OCI-LY3 (cell line): ENCODE measurements at regions not wholly inside any gene's neighbourhood (a gene's known extent, or its start where the extent isn't known, plus 50 kb on each side); places are given as distances from the start of the nearest gene placed in this dataset.

Source experiments
- H2AFZ ChIP-seq: fragments of 200-600, 300-600 bp; shearing (Covaris generic); 2 replicates; pipeline ENCODE4 v1.6.0; 2014; ENCODE audit warnings: antibody characterized with exemption, low read depth, low read length
- H3K27ac ChIP-seq: fragments of 200-600, 300-600 bp; sonication (generic); 2 replicates; pipeline ENCODE4 v1.5.1; 2014; ENCODE audit warnings: mild to moderate bottlenecking, low read length, moderate library complexity, mixed read lengths
- H3K27me3 ChIP-seq: fragments of 200-600, 300-600 bp; sonication (generic); 2 replicates; pipeline ENCODE4 v1.6.1; 2014; ENCODE audit warnings: low read depth, low read length, mixed read lengths
- H3K36me3 ChIP-seq: fragments of 200-600, 300-600 bp; sonication (generic); replicated peaks from 2 replicates; pipeline ENCODE3; 2014; ENCODE audit warnings: low read depth, low read length, mixed read lengths
- H3K4me1 ChIP-seq: fragments of 300-600, 200-600 bp; sonication (generic); 2 replicates; pipeline ENCODE4 v1.6.1; 2014; ENCODE audit warnings: low read length, mixed read lengths
- H3K4me2 ChIP-seq: fragments of 200-600, 300-600 bp; sonication (generic); 2 replicates; pipeline ENCODE4 v1.6.1; 2014; ENCODE audit warnings: low read length, mixed read lengths
- H3K4me3 ChIP-seq: fragments of 300-600, 200-600 bp; sonication (generic); 2 replicates; pipeline ENCODE4 v1.5.1; 2014; ENCODE audit warnings: antibody characterized with exemption, mild to moderate bottlenecking, low read length, moderate library complexity
- H3K79me2 ChIP-seq: fragments of 300-600, 200-600 bp; shearing (Covaris generic); 2 replicates; pipeline ENCODE4 v1.6.1; 2014; ENCODE audit warnings: mild to moderate bottlenecking, low read length, mixed read lengths
- H3K9ac ChIP-seq: fragments of 300-600, 200-600 bp; shearing (Covaris generic); 2 replicates; pipeline ENCODE4 v1.6.0; 2014; ENCODE audit warnings: mild to moderate bottlenecking, low read length, moderate library complexity
- H3K9me3 ChIP-seq: fragments of 200-600, 300-600 bp; shearing (Covaris generic); 2 replicates; pipeline ENCODE4 v1.6.1; 2014; ENCODE audit warnings: low read length, mixed read lengths; ENCODE audit not compliant: insufficient read depth
- H4K20me1 ChIP-seq: fragments of 200-600, 300-600 bp; sonication (generic); 2 replicates; pipeline ENCODE4 v1.6.1; 2016; ENCODE audit warnings: low read length, mixed read lengths; ENCODE audit not compliant: insufficient read depth
- EZH2phosphoT487 ChIP-seq: fragments of 200-600 bp; shearing (Covaris generic); IDR thresholded peaks from 2 replicates; pipeline ENCODE4 v1.6.1; 2018; ENCODE audit warnings: antibody characterized with exemption, mixed run types, low read depth
- TF ChIP-seq, protein P1 (sequence below): fragments of 200-600, 300-600 bp; sonication (generic); IDR thresholded peaks from 2 replicates; pipeline ENCODE4 v1.5.1; 2014; ENCODE audit warnings: antibody characterized with exemption, low read length, low read depth

DNA sequence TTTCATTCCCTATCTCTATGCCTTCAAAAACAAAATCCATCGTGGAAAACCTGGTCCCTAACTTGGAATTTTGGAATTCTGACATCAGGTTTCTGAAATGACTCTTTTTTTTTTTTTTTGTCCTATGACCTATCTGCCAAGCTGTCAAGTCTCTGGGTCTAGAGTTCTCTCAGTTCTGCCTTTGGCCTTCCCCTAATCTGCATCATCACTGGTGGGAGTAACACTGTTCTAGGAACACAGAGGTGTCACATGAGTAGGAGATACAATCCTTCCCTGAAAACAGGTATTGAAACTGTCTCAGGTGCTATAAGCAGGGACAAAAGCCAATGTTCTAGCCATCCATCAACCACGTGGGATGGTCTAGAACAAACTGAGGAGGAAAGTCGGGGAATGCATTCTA, 142.0 kb upstream of the ATP1B1 start:
- TF ChIP-seq, protein P1, sequence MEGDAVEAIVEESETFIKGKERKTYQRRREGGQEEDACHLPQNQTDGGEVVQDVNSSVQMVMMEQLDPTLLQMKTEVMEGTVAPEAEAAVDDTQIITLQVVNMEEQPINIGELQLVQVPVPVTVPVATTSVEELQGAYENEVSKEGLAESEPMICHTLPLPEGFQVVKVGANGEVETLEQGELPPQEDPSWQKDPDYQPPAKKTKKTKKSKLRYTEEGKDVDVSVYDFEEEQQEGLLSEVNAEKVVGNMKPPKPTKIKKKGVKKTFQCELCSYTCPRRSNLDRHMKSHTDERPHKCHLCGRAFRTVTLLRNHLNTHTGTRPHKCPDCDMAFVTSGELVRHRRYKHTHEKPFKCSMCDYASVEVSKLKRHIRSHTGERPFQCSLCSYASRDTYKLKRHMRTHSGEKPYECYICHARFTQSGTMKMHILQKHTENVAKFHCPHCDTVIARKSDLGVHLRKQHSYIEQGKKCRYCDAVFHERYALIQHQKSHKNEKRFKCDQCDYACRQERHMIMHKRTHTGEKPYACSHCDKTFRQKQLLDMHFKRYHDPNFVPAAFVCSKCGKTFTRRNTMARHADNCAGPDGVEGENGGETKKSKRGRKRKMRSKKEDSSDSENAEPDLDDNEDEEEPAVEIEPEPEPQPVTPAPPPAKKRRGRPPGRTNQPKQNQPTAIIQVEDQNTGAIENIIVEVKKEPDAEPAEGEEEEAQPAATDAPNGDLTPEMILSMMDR: no peak
- no peak for TF ChIP-seq EZH2phosphoT487
- Histone ChIP-seq H2AFZ (no peak overlapping the region), H4K20me1 (no peaks in the 10 kb centered on the region), H3K9me3 (no peaks in the 10 kb centered on the region), H3K4me1 (peaks cover 21% of the 10 kb centered on the region), H3K9ac (0 out of 2 replicates have a peak overlapping the region, but pooled peaks have one; percentile 3), H3K27me3 (no peaks in the 10 kb centered on the region), H3K4me2 (peak overlapping the region; percentile 50), H3K36me3 (no peaks in the 10 kb centered on the region), H3K27ac (no peak overlapping the region; the same call in 1 of the 2 replicates), H3K79me2 (no peaks in the 10 kb centered on the region), H3K4me3 (0 out of 2 replicates have a peak overlapping the region, but pooled peaks have one; percentile 7)

DNA sequence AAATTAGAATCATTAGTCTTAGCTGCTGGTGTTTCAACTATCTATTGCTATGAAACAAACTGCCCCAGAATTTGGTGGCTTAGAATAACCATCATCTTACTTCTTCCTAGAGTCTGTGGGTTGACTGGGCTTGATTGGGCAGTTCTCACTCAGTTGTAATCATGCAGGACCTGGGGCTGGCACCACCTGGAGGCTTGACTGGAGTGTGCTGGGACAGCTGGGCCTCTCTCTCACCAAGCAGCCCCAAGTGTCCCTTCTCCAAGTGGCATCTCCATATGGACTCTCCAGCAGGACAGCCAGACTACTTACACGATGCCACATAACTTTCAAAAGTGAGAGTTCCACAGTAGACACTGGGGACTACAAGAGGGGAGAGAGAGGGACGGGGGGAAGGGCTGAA, 140.3 kb upstream of the ATP1B1 start:
- Histone ChIP-seq H3K4me1 (peaks cover 25% of the 10 kb centered on the region), H3K9ac (no peak overlapping the region), H4K20me1 (no peaks in the 10 kb centered on the region), H2AFZ (no peak overlapping the region), H3K27ac (no peak overlapping the region), H3K4me3 (no peak overlapping the region), H3K4me2 (no peak overlapping the region), H3K79me2 (no peaks in the 10 kb centered on the region), H3K9me3 (no peaks in the 10 kb centered on the region), H3K27me3 (no peaks in the 10 kb centered on the region), H3K36me3 (no peaks in the 10 kb centered on the region)
- TF ChIP-seq, protein P1: no peak

DNA sequence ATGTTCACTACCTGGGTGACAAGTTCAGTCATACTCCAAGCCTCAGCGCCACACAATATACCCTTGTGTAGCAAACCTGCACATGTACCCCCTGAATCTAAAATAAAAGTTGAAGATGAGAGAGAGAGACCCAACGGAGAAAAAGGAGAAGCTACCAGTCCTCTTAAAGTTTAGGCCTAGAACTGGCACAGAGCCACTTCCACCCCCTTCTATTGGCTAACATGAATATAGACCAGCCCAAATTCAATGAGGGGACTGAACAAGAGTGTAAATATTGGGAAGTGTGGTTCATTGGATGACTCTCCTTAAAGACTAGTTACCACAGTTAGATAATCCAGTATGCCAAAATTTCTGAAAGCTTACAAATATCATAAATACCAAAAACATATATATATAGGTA, 139.9 kb upstream of the ATP1B1 start:
- no peak overlapping the region for H3K4me2 ChIP-seq
- peaks cover 29% of the 10 kb centered on the region for H3K4me1 ChIP-seq
- H3K4me3 ChIP-seq: no peak overlapping the region
- no peaks in the 10 kb centered on the region for H3K9me3 ChIP-seq
- no peak overlapping the region for H2AFZ ChIP-seq
- no peaks in the 10 kb centered on the region for H4K20me1 ChIP-seq
- no peaks in the 10 kb centered on the region for H3K36me3 ChIP-seq
- H3K27me3 ChIP-seq: no peaks in the 10 kb centered on the region
- H3K9ac ChIP-seq: no peak overlapping the region
- no peaks in the 10 kb centered on the region for H3K79me2 ChIP-seq
- no peak for TF ChIP-seq EZH2phosphoT487
- TF ChIP-seq, protein P1: no peak
- H3K27ac ChIP-seq: no peak overlapping the region

DNA sequence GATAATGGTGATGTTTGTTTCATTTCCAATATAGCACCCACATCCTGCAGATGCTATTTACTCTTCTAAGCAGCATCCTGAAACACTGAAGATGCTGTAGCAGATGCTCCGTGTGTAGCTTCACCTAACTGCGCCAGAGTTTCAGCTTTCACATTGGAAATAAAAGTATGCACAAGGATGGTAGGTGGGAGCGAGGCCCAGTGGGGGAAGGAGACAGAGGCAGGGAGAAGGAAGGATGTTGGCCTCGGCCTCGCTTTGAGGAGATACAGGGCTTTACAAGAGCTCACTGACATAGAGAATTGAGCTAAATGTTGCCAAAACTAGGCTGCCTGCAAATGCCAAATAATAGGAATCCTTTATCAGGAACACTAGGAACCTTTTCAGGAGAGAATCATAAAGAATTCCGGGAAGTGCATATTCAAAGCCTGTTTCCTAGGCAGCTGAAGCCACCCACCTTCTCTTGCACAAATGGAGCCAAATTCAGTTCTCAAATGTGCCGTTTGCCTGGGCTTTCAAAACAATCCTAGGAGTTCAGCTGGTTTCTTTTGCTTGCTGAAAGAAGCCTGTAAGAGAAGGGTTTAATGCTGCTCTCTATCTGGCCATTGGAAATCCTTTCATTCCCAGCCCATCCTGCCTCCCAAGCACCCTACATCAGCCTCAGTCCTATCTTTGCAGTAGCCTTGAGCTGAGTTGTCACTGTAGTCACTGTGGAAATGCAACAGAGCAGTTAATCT, 135.4 kb upstream of the ATP1B1 start:
- no peaks in the 10 kb centered on the region for H3K36me3 ChIP-seq
- H4K20me1 ChIP-seq: no peaks in the 10 kb centered on the region
- H3K9me3 ChIP-seq: no peaks in the 10 kb centered on the region
- no peaks in the 10 kb centered on the region for H3K27me3 ChIP-seq
- peaks cover 20% of the 10 kb centered on the region for H3K4me1 ChIP-seq
- H3K27ac ChIP-seq: no peak overlapping the region
- no peak overlapping the region for H3K4me3 ChIP-seq
- no peak overlapping the region for H2AFZ ChIP-seq
- no peak overlapping the region for H3K9ac ChIP-seq
- no peaks in the 10 kb centered on the region for H3K79me2 ChIP-seq
- H3K4me2 ChIP-seq: peak overlapping the region; percentile 26
- TF ChIP-seq EZH2phosphoT487: no peak
- TF ChIP-seq, protein P1: no peak
